NCI-H1694 (cell line): ENCODE measurements at regions not wholly inside any gene's neighbourhood (a gene's known extent, or its start where the extent isn't known, plus 50 kb on each side); places are given as distances from the start of the nearest gene placed in this dataset.
"Not testable (repeated sequence)": the region's sequence is repeated elsewhere in the genome, so short reads cannot be mapped to it uniquely, and the experiment has no call there.

Experiments
- DNase-seq: peaks from one replicate; lab custom pipeline; 2025; lab: John Stamatoyannopoulos, UW

DNA sequence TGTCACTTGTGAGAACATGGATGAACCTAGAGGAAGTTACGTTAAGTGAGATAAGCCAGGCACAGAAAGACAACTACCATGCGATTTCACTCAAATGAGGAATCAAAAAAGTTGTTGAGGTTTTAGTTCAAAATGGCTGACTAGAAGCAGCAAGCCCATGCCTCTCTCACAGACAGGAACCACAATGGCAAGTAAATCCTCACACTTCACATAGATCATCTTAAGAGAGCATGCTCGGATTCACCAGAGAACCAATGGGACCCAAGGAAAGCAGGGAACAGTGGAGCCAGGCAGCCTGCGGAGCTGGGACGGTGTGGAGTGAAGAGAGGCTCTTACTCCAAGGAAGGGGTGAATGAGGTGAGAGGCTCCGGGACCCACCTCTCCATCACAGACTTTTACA is 581.0 kb downstream of the UQCRFS1 start:
- no peak for DNase-seq

DNA sequence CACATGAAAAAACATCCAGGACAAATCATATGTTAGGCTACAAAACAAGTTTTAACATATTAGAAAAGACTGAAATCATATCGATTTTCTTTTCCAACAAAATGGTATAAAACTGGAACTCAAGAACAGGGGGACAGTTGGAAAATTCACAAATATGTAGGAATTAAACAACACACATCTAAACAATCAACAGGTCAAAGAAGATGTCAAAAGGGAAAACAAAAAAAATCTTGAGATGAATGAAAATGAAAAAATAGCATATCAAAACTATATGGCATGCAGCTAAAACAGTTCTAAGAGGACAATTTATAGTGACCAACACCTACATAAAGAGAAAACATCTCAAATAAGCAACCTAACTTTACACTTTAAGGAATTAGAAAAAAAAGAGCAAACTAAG is 585.3 kb downstream of the UQCRFS1 start:
- no peak for DNase-seq

DNA sequence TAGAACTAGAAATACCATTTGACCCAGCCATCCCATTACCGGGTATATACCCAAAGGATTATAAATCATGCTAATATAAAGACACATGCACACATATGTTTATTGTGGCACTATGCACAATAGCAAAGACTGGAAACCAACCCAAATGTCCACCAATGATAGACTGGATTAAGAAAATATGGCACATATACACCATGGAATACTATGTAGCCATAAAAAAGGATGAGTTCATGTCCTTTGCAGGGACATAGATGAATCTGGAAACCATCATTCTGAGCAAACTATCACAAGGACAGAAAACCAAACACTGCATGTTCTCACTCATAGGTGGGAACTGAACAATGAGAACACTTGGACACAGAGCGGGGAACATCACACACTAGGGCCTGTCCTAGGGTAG is 586.5 kb downstream of the UQCRFS1 start:
- DNase-seq: not testable (repeated sequence)

GRCh38 chr19:28619816-28620429 is 593.0 kb downstream of the UQCRFS1 start:
- DNase-seq: no peak

DNA sequence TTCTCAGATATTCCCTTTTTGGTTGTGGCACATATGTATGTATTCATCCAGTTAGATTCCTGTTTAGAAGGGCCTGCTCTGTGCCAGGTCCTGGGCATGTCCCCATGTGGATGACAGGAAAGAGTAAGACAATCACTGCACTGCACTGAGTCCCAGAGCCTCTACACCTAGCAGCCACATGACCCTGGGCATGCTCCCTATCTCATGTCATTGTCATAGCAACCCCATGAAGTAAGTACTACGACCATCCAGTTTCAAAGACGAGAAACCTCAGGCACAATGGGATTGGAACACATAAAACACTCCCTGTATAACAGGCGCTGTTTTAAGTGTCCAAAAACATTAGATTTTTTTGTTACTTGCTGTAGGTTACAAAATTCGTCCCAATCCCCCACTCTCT is 594.4 kb downstream of the UQCRFS1 start:
- DNase-seq: no peak

GRCh38 chr19:28615966-28616365 is 597.0 kb downstream of the UQCRFS1 start:
- DNase-seq: no peak

- DNase-seq: no peak
Observed at GRCh38 chr19:28615546-28615916, 597.4 kb downstream of the UQCRFS1 start.

DNA sequence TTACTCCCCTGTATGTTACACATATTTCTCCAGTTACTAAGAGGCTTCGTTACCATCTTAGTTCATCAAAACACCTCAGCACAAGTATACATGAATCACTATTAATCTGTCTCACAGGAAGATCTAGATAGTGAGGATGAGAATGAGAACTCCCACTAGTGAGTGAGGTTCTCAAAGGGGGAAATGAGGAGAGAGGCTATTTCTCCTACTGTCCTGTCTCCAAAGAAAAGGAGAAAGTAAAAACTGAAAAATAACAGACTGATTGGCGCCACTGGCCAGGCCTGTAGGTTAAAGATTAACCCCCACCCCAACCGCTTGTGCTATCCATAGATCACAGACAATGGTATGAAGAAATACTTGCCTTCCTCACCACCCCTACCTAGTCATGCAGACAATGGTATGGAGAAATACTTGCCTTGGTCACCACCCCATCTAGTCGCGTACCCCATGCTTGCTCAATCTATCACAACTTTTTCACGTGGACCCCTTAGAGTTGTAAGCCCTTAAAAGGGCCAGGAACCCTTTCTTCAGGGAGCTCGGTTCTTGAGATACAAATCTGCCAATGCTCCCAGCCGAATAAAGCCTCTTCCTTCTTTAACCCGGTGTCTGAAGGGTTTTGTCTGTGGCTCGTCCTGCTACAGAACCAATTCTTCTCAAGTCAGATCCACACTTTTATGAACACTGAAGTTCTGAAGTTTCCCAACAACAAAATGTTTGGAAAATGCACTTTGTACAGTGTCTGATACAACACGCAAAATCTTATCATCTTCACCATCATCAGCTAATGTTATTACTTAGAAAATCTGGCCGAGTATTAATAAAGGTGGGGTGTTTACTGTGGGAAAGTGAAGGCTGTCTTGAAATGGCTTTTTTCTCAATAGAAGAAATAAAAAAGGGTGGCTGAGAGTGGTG is 598.1 kb downstream of the UQCRFS1 start:
- DNase-seq: no peak

GRCh38 chr19:28612275-28612769 is 600.6 kb downstream of the UQCRFS1 start:
- no peak for DNase-seq

DNA sequence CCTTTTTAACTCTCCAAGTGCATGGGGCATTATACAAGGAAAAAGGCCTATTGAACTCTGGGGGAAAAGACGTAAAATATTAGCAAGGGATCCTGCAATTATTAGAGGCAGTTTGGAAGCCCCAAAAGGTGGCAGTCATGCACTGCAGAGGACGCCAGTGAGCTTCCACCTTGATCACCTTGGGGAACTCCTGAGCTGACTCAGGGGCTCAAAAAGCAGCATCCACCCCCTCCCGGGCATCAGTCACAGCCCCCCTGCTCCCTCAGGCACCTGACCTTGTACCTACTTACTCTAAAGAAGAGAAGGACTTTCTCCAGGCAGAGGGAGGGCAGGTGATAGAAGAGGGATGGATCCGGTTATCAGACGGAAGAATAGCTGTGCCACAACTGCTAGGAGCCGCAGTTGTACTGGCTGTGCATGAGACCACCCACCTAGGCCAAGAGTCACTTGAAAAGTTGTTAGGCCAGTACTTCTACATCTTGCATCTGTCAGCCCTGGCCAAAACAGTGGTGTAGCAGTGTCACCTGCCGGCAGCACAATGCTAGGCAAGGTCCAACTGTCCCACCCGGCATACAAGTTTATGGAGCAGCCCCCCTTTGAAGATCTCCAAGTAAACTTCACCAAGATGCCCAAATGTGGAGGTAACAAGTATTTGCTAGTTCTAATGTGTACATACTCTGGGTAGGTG is 601.6 kb downstream of the UQCRFS1 start:
- DNase-seq: not testable (repeated sequence)

DNA sequence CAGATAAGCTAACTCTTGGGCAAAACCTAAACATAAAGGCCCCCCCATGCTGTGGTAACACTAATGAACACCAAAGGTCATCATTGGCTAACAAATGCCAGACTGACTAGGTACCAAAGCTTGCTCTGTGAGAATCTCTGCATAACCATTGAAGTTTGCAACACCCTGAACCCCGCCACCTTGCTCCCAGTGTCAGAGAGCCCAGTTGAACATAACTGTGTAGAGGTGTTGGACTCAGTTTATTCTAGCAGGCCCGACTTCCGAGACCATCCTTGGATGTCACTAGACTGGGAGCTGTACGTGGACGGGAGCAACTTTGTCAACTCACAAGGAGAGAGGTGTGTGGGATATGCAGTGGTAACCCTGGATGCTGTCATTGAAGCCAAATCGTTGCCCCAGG is 602.2 kb downstream of the UQCRFS1 start:
- no peak for DNase-seq

DNA sequence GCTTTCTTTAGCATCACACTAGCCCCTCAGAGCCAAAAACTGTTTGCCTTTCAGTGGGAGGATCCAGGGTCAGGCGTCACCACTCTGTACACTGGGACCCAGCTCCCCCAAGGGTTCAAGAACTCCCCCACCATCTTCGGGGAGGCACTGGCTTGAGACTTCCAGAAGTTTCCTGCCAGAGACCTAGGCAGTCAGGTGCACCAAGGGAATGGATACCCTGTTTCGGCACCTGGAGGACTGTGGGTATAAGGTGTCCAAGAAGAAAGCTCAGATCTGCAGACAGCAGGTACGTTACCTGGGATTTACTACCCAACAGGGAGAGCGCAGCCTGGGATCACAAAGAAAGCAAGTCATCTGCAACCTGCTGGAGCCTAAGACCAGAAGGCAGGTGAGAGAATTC is 603.0 kb downstream of the UQCRFS1 start:
- no peak for DNase-seq

DNA sequence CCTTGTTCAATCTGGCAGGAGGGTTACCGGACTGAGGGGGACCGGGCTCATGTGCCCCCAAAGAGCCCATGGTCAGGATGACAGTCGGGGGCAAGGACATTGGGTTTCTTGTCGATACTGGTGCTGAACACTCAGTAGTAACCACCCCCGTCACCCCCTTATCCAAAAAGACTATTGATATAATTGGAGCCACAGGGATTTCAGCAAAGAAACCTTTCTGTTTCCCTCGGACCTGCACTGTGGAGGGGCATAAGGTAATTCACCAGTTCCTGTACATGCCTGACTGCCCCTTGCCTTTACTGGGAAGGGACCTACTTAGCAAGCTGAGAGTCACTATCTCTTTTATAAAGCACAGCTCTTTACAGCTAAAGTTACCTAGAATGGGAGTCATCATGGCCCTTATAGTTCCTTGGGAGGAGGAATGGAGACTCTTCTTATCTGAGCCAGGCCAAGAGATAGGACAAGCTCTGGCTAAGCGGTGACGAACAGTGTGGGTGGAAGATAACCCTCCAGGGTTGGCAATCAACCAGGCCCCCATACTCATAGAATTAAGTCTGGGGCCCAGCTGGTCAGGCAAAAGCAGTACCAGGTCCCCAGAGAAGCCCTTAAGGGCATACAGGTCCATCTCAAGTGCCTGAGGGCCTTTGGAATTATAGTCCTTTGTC is 603.7 kb downstream of the UQCRFS1 start:
- no peak for DNase-seq

DNA sequence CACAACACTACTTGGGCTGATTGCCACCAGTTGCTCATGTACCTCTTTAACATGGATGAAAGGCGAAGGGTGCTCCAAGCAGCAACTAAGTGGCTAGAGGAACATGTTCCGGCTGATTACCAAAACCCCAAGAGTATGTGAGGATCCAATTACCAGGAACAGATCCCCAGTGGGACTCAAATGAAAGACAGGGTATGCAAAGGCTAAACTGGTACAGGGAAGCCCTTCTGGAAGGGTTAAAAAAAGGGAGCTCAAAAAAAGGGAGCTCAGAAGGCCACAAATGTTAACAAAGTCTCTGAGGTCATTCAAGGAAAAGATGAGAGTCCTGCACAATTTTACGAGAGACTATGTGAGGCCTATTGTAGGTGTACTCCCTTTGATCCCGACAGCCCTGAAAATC is 604.7 kb downstream of the UQCRFS1 start:
- DNase-seq: no peak

- DNase-seq: no peak
Observed at GRCh38 chr19:28607066-28607583, 605.8 kb downstream of the UQCRFS1 start.

DNA sequence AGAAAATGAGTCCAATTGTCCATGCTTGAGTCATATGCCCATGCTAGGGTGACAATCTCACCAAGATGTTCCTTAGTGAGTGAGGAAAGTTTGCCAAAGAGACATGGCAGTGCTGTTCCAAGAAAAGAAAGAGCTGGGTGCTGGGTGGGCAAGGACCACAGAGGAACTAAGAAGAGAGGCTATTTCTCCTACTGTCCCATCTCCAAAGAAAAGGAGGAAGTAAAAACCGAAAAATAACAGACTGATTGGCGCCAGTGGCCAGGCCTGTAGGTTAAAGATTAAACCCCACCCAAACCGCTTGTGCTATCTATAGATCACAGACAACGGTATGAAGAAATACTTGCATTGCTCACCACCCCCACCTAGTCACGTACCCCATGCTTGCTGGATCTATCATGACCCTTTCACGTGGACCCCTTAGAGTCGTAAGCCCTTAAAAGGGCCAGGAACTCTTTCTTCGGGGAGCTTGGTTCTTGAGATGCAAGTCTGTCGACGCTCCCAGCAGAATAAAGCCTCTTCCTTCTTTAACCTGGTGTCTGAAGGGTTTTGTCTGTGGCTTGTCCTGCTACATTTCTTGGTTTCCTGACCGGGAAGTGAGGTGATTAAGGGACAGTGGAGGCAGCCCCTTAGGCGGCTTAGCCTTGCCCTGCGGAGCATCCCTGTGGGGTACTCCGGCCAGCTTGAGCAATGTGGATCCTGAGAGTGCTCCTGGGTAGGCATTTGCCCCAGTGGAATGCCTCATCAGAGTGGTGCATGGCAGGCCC is 606.5 kb downstream of the UQCRFS1 start:
- DNase-seq: no peak

DNA sequence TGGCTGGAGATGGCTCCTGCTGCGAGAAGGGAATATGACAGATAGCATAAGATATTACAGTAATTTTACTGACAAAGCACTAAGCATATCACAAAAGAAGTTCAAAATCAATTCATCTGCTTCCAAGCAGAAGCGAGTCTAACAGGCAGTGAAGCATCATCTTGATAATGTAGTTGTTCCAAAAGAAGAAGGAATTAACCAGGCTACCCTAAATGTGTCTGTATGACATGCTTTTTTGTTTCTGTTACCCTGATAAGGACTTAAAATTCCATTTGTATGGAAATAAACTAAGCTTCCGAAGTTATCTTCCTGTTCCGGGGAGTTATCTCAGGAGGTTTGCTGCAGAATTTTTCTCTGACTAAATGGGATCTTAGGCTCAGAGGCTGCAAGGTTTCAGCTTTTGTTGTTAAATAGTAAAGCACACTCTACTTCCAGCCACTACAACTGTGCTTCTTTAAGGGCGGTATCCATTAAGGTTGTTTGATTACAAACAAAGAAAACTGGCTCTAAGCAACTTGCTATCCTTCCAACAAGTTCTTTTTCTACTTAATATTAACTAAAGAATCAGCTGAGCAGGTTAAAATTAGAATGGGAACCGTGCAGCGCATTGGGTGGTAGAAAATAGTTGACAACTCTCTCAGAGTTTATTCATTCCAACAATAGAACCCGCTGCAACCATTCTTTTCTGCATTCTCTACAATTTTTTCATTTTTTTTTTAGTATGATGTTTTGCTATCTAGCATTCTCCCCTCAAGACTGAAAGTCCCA is 607.3 kb downstream of the UQCRFS1 start:
- no peak for DNase-seq

- no peak for DNase-seq
Observed at GRCh38 chr19:28603453-28603852, 609.5 kb downstream of the UQCRFS1 start.

GRCh38 chr19:28602675-28603298 is 610.2 kb downstream of the UQCRFS1 start:
- no peak for DNase-seq
